HCT116 (cell line): ENCODE measurements at regions not wholly inside any gene's neighbourhood (a gene's known extent, or its start where the extent isn't known, plus 50 kb on each side); places are given as distances from the start of the nearest gene placed in this dataset.

Experiments used
- ATAC-seq: fragments of 200-7000 bp; cut with Tn5 transposase; 2 replicates; pipeline ENCODE4 v1.9.1; 2020; ENCODE audit warnings: mild to moderate bottlenecking, moderate library complexity
- BruUV-seq: library from RNA; stranded (reverse); fragments of 400-500 nt; replicated peaks from 2 replicates; lab custom pipeline; 2021; lab: Mats Ljungman, UMichigan
- CTCF ChIA-PET: fragments of 300-600 bp; sonication (Branson Sonifier 250); formaldehyde crosslinking; loops from one replicate; lab custom pipeline; 2021; ENCODE audit warnings: antibody characterized with exemption; lab: Charles Lee
- POLR2A ChIA-PET: fragments of 300-600, 350-600 bp; sonication (Branson Sonifier 250); formaldehyde crosslinking; loops from one replicate; lab custom pipeline; 2021; ENCODE audit warnings: antibody characterized with exemption; lab: Charles Lee
- RAD21 ChIA-PET, 2 experiments: fragments of 300-600 bp; sonication (Branson Sonifier 250); formaldehyde crosslinking; loops; one replicate each; lab custom pipeline; 2023; ENCODE audit warnings: low total read pairs in 2 of 2; ENCODE audit not compliant: uncharacterized antibody in 2 of 2, unreplicated experiment in 2 of 2, low non-redundant PET in 1 of 2; lab: Charles Lee
- DNase-seq: peaks from one replicate; pipeline ENCODE4 v3.0.0-alpha.2; 2010; ENCODE audit warnings: low read depth, low spot score
- H2AFZ ChIP-seq: fragments of 200-600 bp; shearing (Covaris generic), sonication (generic); 2 replicates; pipeline ENCODE4 v1.6.1; 2017; ENCODE audit warnings: low read depth, mixed run types, mixed read lengths, antibody characterized with exemption, low read length; ENCODE audit not compliant: poor library complexity, severe bottlenecking
- H3K27ac ChIP-seq: 2 replicates; pipeline ENCODE4 v1.5.1; 2012; ENCODE audit warnings: low read depth, low read length
- H3K27me3 ChIP-seq: fragments of 200-600 bp; sonication (generic); 2 replicates; pipeline ENCODE4 v1.6.1; 2016; ENCODE audit warnings: mixed run types, low read length, mixed read lengths; ENCODE audit not compliant: insufficient read depth
- H3K36me3 ChIP-seq, 2 experiments: fragments of 200-500 bp in 1 of 2; fragments of 200-600 bp in 1 of 2; sonication (Bioruptor generic) in 1 of 2; sonication (generic) in 1 of 2; 2 replicates each; pipeline versions ENCODE4 v1.5.1 to v1.6.1; 2014 to 2016; ENCODE audit warnings: low read length in 2 of 2, inconsistent platforms in 1 of 2, mixed read lengths in 1 of 2, mixed run types in 1 of 2; ENCODE audit not compliant: insufficient read depth in 2 of 2, control insufficient read depth in 1 of 2
- H3K4me1 ChIP-seq, 2 experiments: fragments of 200-600 bp in 1 of 2; sonication (generic) in 1 of 2; 2 replicates each; pipeline versions ENCODE4 v1.5.1 to v1.6.1; 2012 to 2017; ENCODE audit warnings: low read length in 2 of 2, inconsistent platforms in 1 of 2, mild to moderate bottlenecking in 1 of 2, mixed read lengths in 1 of 2, mixed run types in 1 of 2, moderate library complexity in 1 of 2; ENCODE audit not compliant: insufficient read depth in 2 of 2, control insufficient read depth in 1 of 2
- H3K4me2 ChIP-seq: fragments of 200-600 bp; sonication (generic); 2 replicates; pipeline ENCODE4 v1.6.1; 2017; ENCODE audit warnings: mixed run types, low read length, mixed read lengths
- H3K4me3 ChIP-seq, 2 experiments: fragments of 200-600 bp in 1 of 2; sonication (generic) in 1 of 2; replicated peaks in 1 of 2; 2 replicates each; pipeline ENCODE4 v1.5.1; 2011 to 2016; ENCODE audit warnings: low read length in 2 of 2, control low read depth in 1 of 2, low read depth in 1 of 2, mild to moderate bottlenecking in 1 of 2, mixed read lengths in 1 of 2, mixed run types in 1 of 2
- H3K79me2 ChIP-seq: fragments of 200-600 bp; sonication (generic); 2 replicates; pipeline ENCODE4 v1.6.1; 2017; ENCODE audit warnings: mild to moderate bottlenecking, mixed run types, low read length, moderate library complexity, mixed read lengths; ENCODE audit not compliant: insufficient read depth
- H3K9ac ChIP-seq: fragments of 200-600 bp; sonication (generic); 2 replicates; pipeline ENCODE4 v1.6.1; 2016; ENCODE audit warnings: low read length, mixed read lengths
- H3K9me2 ChIP-seq: fragments of 200-600 bp; sonication (generic), shearing (Covaris generic); 2 replicates; pipeline ENCODE4 v1.6.1; 2017; ENCODE audit warnings: mixed run types, mild to moderate bottlenecking, moderate library complexity; ENCODE audit not compliant: insufficient read depth
- H3K9me3 ChIP-seq, 2 experiments: fragments of 200-500 bp in 1 of 2; fragments of 200-600 bp in 1 of 2; sonication (Bioruptor generic) in 1 of 2; sonication (generic) in 1 of 2; 2 replicates each; pipeline ENCODE4 v1.6.1; 2014 to 2017; ENCODE audit warnings: low read length in 2 of 2, mixed read lengths in 2 of 2, inconsistent platforms in 1 of 2, low read depth in 1 of 2, mild to moderate bottlenecking in 1 of 2, mixed run types in 1 of 2, moderate library complexity in 1 of 2; ENCODE audit not compliant: control insufficient read depth in 1 of 2, insufficient read depth in 1 of 2
- H4K20me1 ChIP-seq: fragments of 200-600 bp; sonication (generic), shearing (Covaris generic); 2 replicates; pipeline ENCODE4 v1.6.1; 2017; ENCODE audit warnings: mixed run types, mild to moderate bottlenecking, moderate library complexity; ENCODE audit not compliant: insufficient read depth
- CBX3 ChIP-seq: IDR thresholded peaks from 2 replicates; pipeline ENCODE4 v1.6.1; 2012; ENCODE audit warnings: low read depth
- CEBPB ChIP-seq: IDR thresholded peaks from 2 replicates; pipeline ENCODE4 v1.6.1; 2012; ENCODE audit warnings: low read depth
- EGR1 ChIP-seq: IDR thresholded peaks from 2 replicates; pipeline ENCODE4 v1.6.1; 2012; ENCODE audit warnings: low read depth
- ELF1 ChIP-seq: IDR thresholded peaks from 2 replicates; pipeline ENCODE4 v1.6.1; 2012; ENCODE audit warnings: low read depth, borderline replicate concordance
- EZH2phosphoT487 ChIP-seq: fragments of 200-600 bp; IDR thresholded peaks from 2 replicates; pipeline ENCODE4 v1.6.1; 2018; ENCODE audit warnings: antibody characterized with exemption, borderline replicate concordance
- FOSL1 ChIP-seq: IDR thresholded peaks from 2 replicates; pipeline ENCODE4 v1.6.1; 2012; ENCODE audit warnings: low read depth
- JUND ChIP-seq: IDR thresholded peaks from 2 replicates; pipeline ENCODE4 v1.6.1; 2012
- MAX ChIP-seq: IDR thresholded peaks from 2 replicates; pipeline ENCODE4 v1.6.1; 2012
- POLR2A ChIP-seq: IDR thresholded peaks from 2 replicates; pipeline ENCODE4 v1.7.0; 2011; ENCODE audit warnings: borderline replicate concordance; ENCODE audit not compliant: insufficient read depth, insufficient read length; ENCODE audit errors: extremely low read depth
- POLR2AphosphoS5 ChIP-seq: IDR thresholded peaks from 2 replicates; pipeline ENCODE4 v1.6.1; 2011; ENCODE audit warnings: mild to moderate bottlenecking, low read depth, low read length, moderate library complexity
- RAD21 ChIP-seq: IDR thresholded peaks from 2 replicates; pipeline ENCODE4 v1.6.1; 2012; ENCODE audit warnings: low read depth, mild to moderate bottlenecking
- REST ChIP-seq: IDR thresholded peaks from 2 replicates; pipeline ENCODE4 v1.6.1; 2012; ENCODE audit warnings: low read depth
- SIN3A ChIP-seq: IDR thresholded peaks from 2 replicates; pipeline ENCODE4 v1.6.1; 2012; ENCODE audit warnings: low read depth
- SP1 ChIP-seq: IDR thresholded peaks from 2 replicates; pipeline ENCODE4 v1.6.1; 2012; ENCODE audit warnings: low read depth
- SRF ChIP-seq: IDR thresholded peaks from 2 replicates; pipeline ENCODE4 v1.6.1; 2012; ENCODE audit warnings: low read depth
- TCF7L2 ChIP-seq: IDR thresholded peaks from 2 replicates; pipeline ENCODE4 v1.7.0; 2011; ENCODE audit warnings: borderline replicate concordance, inconsistent platforms; ENCODE audit not compliant: insufficient read depth, insufficient read length; ENCODE audit errors: extremely low read depth
- YY1 ChIP-seq: IDR thresholded peaks from 2 replicates; pipeline ENCODE4 v1.6.1; 2011; ENCODE audit warnings: low read length, low read depth, moderate library complexity, mild to moderate bottlenecking; ENCODE audit not compliant: insufficient replicate concordance; ENCODE audit errors: extremely low read depth
- ZFX ChIP-seq: fragments of 450-650 bp; IDR thresholded peaks from 2 replicates; pipeline ENCODE4 v1.6.1; 2017
- ZNF274 ChIP-seq: fragments of 200-500 bp; sonication (Bioruptor generic); IDR thresholded peaks from 2 replicates; pipeline ENCODE4 v1.6.1; 2014; ENCODE audit warnings: mild to moderate bottlenecking, low read depth, low read length, inconsistent platforms
- intact Hi-C: fragments of 100-400 bp; cut with micrococcal nuclease; formaldehyde crosslinking; loops from 2 replicates; pipeline ENCODE4 v1.10.0; 2022
- TF ChIP-seq, protein P1 (sequence below), 3 experiments: fragments of 200-600 bp in 1 of 3; sonication (generic) in 1 of 3; IDR thresholded peaks in 2 of 3; conservative IDR thresholded peaks in 1 of 3; 2 replicates each; pipeline ENCODE4 v1.5.1; 2012 to 2017; ENCODE audit warnings: low read depth in 2 of 3, low read length in 2 of 3, antibody characterized with exemption in 1 of 3, borderline replicate concordance in 1 of 3, control low read depth in 1 of 3, mild to moderate bottlenecking in 1 of 3, mixed read lengths in 1 of 3, mixed run types in 1 of 3, moderate library complexity in 1 of 3; ENCODE audit not compliant: insufficient read depth in 1 of 3

DNA sequence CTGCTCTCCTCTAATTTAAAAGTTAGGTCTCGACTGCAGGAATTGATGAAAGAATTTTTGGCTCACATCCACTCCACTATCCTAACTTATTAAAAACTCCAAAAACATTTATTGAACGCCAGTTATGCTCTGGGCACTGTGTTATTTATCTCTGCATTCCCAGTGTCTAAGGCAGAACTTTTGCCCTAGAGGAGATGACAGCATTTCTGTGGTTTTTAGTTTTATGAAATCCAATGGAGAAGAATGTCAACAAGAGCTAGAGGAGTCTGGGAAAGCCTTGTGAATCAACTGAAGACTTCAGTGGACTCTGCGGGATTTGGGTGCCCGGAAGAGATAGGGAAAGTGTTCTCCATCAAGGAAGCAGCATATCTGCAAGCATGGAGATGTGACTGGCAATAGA lies 217.0 kb upstream of the PGR start:
- Histone ChIP-seq H3K9ac (no peak overlapping the region), H3K9me3 (no peaks in the 10 kb centered on the region), H3K4me1 (no peaks in the 10 kb centered on the region), H4K20me1 (no peaks in the 10 kb centered on the region), H3K79me2 (no peaks in the 10 kb centered on the region), H3K4me3 (no peak overlapping the region), H3K9me2 (no peaks in the 10 kb centered on the region), H3K4me2 (no peak overlapping the region), H3K36me3 (no peaks in the 10 kb centered on the region), H2AFZ (no peak overlapping the region), H3K27me3 (0 out of 2 replicates have a peak, but pooled peaks cover 5% of the 10 kb centered on the region), H3K27ac (no peak overlapping the region)
- ChIA-PET CTCF (no interaction called here), RAD21 (no interaction called here), POLR2A (no interaction called here)
- ATAC-seq (no peak), DNase-seq (no peak)
- no TSS peak for BruUV-seq
- intact Hi-C loops = no loop called here
- TF ChIP-seq JUND (no peak), SRF (no peak), RAD21 (no peak), TCF7L2 (no peak), ZFX (no peak), ZNF274 (no peak), POLR2AphosphoS5 (no peak), REST (no peak), EGR1 (no peak), EZH2phosphoT487 (no peak), POLR2A (no peak), CEBPB (no peak), ELF1 (no peak), MAX (no peak), CBX3 (no peak), SP1 (no peak), SIN3A (no peak), FOSL1 (no peak), YY1 (no peak)
- TF ChIP-seq, protein P1, sequence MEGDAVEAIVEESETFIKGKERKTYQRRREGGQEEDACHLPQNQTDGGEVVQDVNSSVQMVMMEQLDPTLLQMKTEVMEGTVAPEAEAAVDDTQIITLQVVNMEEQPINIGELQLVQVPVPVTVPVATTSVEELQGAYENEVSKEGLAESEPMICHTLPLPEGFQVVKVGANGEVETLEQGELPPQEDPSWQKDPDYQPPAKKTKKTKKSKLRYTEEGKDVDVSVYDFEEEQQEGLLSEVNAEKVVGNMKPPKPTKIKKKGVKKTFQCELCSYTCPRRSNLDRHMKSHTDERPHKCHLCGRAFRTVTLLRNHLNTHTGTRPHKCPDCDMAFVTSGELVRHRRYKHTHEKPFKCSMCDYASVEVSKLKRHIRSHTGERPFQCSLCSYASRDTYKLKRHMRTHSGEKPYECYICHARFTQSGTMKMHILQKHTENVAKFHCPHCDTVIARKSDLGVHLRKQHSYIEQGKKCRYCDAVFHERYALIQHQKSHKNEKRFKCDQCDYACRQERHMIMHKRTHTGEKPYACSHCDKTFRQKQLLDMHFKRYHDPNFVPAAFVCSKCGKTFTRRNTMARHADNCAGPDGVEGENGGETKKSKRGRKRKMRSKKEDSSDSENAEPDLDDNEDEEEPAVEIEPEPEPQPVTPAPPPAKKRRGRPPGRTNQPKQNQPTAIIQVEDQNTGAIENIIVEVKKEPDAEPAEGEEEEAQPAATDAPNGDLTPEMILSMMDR (IDR thresholded peaks at IDR 0.05 in 2 of 3, conservative IDR thresholded peaks at IDR 0.05 in 1 of 3; ENCODE audit: borderline replicate concordance in 1 of 3, insufficient read depth in 1 of 3, low read depth in 2 of 3, low read length in 2 of 3) = no peak
